Epithelial cell of prostate (primary cell): ENCODE measurements at regions not wholly inside any gene's neighbourhood (a gene's known extent, or its start where the extent isn't known, plus 50 kb on each side); places are given as distances from the start of the nearest gene placed in this dataset.

Source experiments
- DNase-seq: peaks from one replicate; pipeline ENCODE4 v3.0.0-alpha.2; 2011; ENCODE audit warnings: low read depth, low spot score
- H3K27ac ChIP-seq: fragments of 450-650 bp; 2 replicates; pipeline ENCODE4 v1.5.1; 2017; ENCODE audit warnings: mild to moderate bottlenecking

DNA sequence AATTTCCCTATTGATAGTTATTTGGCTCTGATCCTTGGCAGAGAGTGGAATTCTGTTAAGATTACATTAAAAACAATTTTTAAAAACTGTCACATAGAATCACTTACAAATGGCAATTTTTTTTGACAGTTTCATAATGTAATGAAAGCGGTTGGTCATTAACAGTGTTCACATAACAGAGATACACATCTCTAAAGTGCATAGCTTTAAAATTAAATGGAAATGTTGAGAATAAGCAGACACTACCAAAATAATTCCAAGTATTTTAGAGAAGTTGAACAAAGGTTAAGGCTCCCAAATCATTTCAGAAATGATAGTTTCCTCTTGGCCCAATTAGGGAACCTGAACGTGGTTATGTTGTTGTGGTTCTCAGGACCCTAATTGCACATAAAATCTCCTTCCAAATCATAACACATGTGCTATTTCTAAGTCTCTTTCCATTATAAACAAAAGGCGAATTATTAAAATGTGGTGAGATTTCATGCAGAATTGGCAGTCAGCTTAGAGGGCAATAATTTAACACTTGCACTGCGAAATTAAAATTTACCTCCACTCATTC, 528.9 kb upstream of the FZD8 start:
- no peak overlapping the region for H3K27ac ChIP-seq
- no peak for DNase-seq

DNA sequence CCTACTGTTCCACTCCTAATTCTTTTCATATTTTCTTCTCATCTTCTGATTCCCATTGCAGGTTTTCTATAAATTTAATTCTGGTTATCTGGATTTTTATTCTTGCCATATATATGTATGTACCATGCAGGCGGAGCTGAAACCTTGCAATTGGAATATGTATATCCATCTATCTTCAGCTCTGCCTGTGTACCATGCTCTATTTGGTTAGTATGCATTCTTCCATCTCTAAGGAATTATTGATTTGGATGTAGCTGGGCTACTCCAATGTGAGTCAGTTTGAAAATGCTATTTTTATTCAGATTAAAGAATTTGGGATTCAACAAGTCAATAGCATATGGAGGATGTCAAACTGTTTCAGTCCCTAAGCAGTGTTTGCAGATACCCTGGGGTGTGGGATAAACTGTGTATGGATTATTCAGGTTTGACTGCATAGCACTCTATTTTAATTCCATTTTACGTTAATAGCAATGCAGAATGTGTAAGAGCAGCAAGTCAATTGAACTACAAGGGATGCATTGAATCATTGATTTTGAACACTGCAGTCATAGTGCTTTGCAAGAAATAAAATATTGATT, 528.1 kb upstream of the FZD8 start:
- no peak for DNase-seq
- H3K27ac ChIP-seq = no peak overlapping the region

DNA sequence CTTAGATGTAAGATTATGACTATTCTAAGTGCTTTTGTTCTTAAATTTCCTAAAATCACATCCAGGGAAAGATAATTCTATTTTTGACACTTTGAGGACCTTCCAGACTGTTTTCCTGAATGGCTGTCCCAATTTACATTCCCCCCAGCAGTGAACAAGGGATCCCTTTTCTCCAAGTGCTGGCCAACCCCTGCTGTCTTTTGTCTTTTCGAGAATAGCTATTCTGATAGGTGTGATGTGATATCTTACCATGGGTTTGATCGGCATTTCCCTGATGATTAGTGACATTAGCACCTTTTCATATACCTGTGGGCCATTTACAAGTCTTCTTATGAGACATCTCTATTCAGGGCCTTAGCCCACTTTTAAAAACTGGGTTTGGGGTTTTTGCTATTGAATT, 526.7 kb upstream of the FZD8 start:
- DNase-seq = no peak
- H3K27ac ChIP-seq = no peak overlapping the region

GRCh38 chr10:36164556-36165504, 522.7 kb upstream of the FZD8 start:
- no peak for DNase-seq
- H3K27ac ChIP-seq = no peak overlapping the region

- DNase-seq = no peak
Measured at GRCh38 chr10:36163827-36164226, 521.7 kb upstream of the FZD8 start.

GRCh38 chr10:36157486-36157885, 515.4 kb upstream of the FZD8 start:
- no peak for DNase-seq
- H3K27ac ChIP-seq = no peak overlapping the region

More at GRCh38 chr10:36163827-36164226, 521.7 kb upstream of the FZD8 start:
- H3K27ac ChIP-seq = no peak overlapping the region

- DNase-seq = no peak
- H3K27ac ChIP-seq = no peak overlapping the region
Measured at GRCh38 chr10:36148207-36148606, 506.1 kb upstream of the FZD8 start.

DNA sequence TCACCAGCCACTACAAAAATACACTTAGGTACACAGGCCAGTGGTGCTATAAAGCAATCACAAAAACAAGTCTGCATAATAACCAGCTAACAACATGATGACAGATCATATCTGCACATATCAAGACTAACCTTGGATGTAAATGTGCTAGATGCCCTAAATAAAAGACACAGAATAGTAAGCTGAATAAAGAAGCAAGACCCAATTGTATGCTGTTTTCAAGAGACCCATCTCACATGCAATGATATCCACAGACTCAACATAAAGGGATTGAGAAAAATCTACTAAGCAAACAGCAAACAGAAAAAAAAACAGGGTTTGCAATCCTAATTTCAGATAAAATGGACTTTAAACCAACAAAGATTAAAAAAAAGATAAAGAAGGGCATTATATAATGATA, 505.4 kb upstream of the FZD8 start:
- no peak overlapping the region for H3K27ac ChIP-seq
- no peak for DNase-seq

DNA sequence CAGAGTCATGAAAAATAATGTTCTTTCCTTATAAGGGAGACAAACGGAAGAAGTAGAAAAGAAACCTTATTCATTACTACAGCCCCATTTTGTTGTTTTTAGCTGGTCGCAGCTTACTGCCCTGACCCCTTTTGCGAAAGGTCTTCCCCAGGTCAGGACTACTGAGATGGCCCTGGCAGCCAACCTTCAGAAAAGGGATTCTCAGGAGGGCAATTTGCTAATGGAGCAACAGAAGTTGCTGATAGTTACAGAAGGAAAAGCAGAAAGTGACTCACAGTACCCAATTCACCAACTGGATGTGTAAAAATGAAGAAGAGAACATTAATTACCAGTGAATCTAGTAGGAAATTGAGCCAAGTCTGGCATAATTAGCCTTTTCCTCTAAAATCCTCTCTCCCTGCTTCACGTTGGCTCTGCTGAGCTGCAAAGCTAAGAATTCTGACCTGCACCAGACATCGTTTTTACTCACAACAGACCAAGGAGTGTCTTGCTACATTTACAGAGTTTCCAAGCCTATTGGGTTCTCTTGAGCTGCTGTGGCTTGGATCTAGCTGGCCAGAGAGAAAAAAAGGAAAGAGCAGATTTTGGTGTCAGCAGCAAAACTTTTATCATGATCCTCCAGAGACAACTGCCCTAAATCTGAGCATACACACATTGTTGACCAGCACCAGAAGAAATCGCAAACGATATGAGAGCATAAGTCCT, 499.9 kb upstream of the FZD8 start:
- no peak for DNase-seq
- no peak overlapping the region for H3K27ac ChIP-seq

DNA sequence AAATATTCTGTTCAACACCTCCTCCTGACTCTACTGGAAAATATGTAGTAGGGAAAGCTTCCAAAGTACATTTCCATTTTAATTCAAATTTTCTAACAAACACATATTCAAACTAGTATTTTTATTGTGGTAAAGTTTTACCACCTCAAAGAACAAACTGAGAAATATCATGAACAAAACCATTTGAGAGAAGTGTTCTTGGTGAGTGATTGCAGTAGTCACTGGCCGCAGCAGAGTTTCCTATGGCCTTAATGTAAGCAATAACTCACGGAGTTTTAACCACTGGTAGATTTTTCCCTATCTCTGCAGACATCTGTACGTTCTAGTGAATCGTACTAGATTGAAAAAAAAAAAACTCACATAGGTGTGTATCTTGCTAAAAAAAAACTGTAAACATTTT, 487.0 kb upstream of the FZD8 start:
- no peak for DNase-seq
- H3K27ac ChIP-seq = no peak overlapping the region

GRCh38 chr10:36126076-36126475, 484.0 kb upstream of the FZD8 start:
- no peak for DNase-seq
- no peak overlapping the region for H3K27ac ChIP-seq

GRCh38 chr10:36119455-36119854, 477.4 kb upstream of the FZD8 start:
- no peak for DNase-seq
- no peak overlapping the region for H3K27ac ChIP-seq

DNA sequence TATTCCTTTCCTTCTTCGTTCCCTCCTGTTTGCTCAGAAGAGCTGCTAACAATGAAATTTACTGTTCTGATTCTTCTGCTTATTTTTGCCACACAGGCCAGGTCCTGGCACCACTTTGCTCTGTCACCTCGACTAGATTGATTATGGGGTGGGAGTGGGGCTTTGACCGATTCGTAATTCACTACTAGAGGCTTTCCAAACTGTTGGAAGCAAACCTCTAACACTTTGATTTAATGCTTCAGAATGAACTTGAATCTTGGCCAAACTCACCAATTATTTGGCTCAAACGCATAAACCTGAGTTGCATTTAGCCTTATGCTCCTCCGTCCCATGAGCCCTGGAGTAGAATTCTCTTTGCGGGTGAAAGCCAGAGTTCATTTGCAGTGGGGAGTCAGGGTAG, 476.2 kb upstream of the FZD8 start:
- DNase-seq = no peak
- no peak overlapping the region for H3K27ac ChIP-seq

DNA sequence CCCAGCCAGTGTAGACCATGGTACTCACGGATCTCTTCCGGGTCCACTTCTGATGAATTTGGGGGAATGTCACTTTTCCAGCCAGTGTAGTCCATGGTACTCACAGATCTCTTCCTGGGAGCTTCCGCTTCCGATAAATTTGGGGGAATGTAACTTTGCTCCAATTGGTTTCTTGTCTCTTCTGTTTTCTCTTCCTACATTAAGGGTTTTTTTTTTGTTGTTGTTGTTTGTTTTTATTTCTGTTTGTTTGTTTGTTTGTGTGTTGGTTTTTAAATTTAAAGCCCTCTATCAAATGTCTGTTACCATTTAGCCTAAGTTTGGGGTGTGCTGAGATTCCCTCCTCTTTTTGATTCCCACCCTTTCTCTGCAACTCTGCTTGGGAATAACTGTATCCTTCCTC, 475.8 kb upstream of the FZD8 start:
- H3K27ac ChIP-seq = no peak overlapping the region
- DNase-seq = no peak

DNA sequence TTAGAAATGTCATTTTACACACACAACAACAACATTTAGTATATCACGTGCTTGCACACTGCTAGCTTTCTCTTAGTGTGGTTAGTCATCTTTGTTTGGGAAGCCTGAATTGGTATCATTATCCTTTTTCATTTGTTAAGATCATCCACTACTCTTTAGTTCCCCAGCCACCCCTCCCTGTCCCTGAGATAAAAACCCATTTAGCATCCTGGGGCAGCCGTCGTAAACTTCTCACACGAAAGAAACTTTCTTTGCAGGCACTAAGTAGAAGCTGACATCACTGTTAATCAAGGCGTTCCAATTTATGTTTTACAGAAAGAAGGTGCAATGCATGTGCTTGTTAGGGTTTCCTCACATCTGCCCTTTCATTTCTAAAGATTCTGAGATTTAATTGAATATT, 475.1 kb upstream of the FZD8 start:
- DNase-seq = no peak
- H3K27ac ChIP-seq = no peak overlapping the region

DNA sequence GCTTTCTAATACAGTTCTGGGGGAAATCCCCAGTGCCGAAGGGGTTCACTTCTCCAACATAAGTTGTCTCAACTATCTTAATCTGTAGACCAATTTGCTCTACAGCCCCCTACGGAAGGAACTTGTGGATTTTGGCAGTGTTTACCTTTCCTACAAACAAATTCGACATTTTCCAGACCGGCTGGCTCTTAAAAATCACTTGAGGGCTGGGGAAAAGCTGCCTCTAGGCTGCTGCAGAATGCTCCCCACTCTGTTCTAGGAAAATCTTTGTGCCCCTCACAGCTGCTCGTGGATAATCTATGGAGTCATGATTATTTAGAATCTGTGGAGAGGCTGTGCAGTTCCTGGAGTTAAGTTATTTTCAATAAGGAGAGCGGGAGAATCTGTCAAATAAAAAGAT, 474.6 kb upstream of the FZD8 start:
- DNase-seq = no peak
- H3K27ac ChIP-seq = no peak overlapping the region

- H3K27ac ChIP-seq = no peak overlapping the region
- DNase-seq = no peak
Measured at GRCh38 chr10:36116040-36116439, 473.9 kb upstream of the FZD8 start.

DNA sequence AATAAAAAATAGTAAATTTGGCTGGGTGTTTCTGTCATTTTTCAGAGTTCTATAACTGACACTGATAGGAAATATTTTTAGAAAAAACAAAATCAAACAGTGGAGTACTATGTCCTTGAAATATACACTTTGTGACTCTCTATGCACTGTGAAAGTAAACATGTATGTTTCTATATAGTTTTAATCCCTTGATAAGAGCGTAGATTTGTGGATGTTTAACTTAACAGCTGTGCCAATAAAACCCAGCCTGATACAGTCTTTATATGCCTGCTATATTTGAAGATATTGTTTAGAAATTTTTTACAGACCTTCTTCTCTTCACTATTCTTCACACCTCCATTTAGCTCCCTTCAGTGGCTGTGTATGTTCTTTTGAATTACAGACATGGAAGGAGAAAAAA, 473.3 kb upstream of the FZD8 start:
- H3K27ac ChIP-seq = no peak overlapping the region
- no peak for DNase-seq

- H3K27ac ChIP-seq = no peak overlapping the region
- no peak for DNase-seq
Measured at GRCh38 chr10:36114913-36115312, 472.8 kb upstream of the FZD8 start.

GRCh38 chr10:36114141-36114540, 472.0 kb upstream of the FZD8 start:
- no peak for DNase-seq
- no peak overlapping the region for H3K27ac ChIP-seq

DNA sequence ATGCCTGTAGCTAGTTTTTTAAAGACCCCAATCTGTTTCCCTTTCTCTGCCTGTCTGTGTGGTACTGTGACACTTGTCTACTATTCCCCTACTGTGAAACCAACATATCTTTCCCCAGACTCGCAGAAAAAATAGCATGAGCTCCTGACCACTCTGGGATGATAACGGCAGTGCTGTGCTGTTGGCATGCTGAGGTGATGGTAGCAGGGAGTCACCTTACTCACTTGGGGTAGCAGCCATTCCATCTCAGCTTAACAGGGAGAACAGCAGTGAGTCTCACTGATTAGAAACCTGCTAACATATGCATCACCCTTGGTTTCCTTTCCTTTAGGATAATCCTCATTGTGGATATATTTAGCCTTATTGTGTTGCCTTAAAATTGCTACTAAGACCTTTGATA, 469.6 kb upstream of the FZD8 start:
- DNase-seq = no peak

More for the DNA sequence above, 469.6 kb upstream of the FZD8 start:
- H3K27ac ChIP-seq = no peak overlapping the region
